ENCODE measurements at regions not wholly inside any gene's neighbourhood (a gene's known extent, or its start where the extent isn't known, plus 50 kb on each side); places are given as distances from the start of the nearest gene placed in this dataset.

GRCh38 chr6:1081551-1082284, 230.2 kb upstream of the FOXQ1 start:
- no peak for DNase-seq

- no peak for DNase-seq
Observed at GRCh38 chr6:1080453-1081337, 231.2 kb upstream of the FOXQ1 start.

GRCh38 chr6:1079525-1079924, 232.4 kb upstream of the FOXQ1 start:
- no peak for DNase-seq

- DNase-seq = no peak
Observed at GRCh38 chr6:1077478-1078416, 234.2 kb upstream of the FOXQ1 start.

GRCh38 chr6:1076531-1077459, 235.1 kb upstream of the FOXQ1 start:
- DNase-seq = no peak

- DNase-seq = no peak
Observed at GRCh38 chr6:1075880-1076279, 236.0 kb upstream of the FOXQ1 start.

- no peak for DNase-seq
Observed at GRCh38 chr6:1075444-1075843, 236.5 kb upstream of the FOXQ1 start.

GRCh38 chr6:1070085-1070521, 241.8 kb upstream of the FOXQ1 start:
- no peak for DNase-seq

GRCh38 chr6:1068905-1069304, 243.0 kb upstream of the FOXQ1 start:
- no peak for DNase-seq

- no peak for DNase-seq
Observed at GRCh38 chr6:1068068-1068467, 243.8 kb upstream of the FOXQ1 start.

- no peak for DNase-seq
Observed at GRCh38 chr6:1067346-1067745, 244.6 kb upstream of the FOXQ1 start.

GRCh38 chr6:1066449-1067090, 245.3 kb upstream of the FOXQ1 start:
- DNase-seq = no peak

- DNase-seq = no peak
Observed at GRCh38 chr6:1065986-1066385, 245.9 kb upstream of the FOXQ1 start.

- no peak for DNase-seq
Observed at GRCh38 chr6:1063671-1064355, 248.1 kb upstream of the FOXQ1 start.

GRCh38 chr6:1062786-1063545, 248.9 kb upstream of the FOXQ1 start:
- no peak for DNase-seq

GRCh38 chr6:1059596-1059995, 252.3 kb upstream of the FOXQ1 start:
- DNase-seq = no peak

- no peak for DNase-seq
Observed at GRCh38 chr6:1057490-1058135, 254.3 kb upstream of the FOXQ1 start.

GRCh38 chr6:1055015-1055921, 256.6 kb upstream of the FOXQ1 start:
- no peak for DNase-seq
